Stimulated activated CD4-positive, alpha-beta T cell treated with anti-CD3 and anti-CD28 coated beads, Interleukin-4, amount 100 ng/mL, for 48 hours (primary cell): ENCODE measurements at regions not wholly inside any gene's neighbourhood (a gene's known extent, or its start where the extent isn't known, plus 50 kb on each side); places are given as distances from the start of the nearest gene placed in this dataset.
"Not testable (repeated sequence)": the region's sequence is repeated elsewhere in the genome, so short reads cannot be mapped to it uniquely, and the experiment has no call there.

Experiments
- DNase-seq, 2 donors: peaks; one replicate each; pipeline ENCODE4 v3.0.0-alpha.2; 2020; ENCODE audit warnings: low read depth in 2 of 2

GRCh38 chr21:14754682-14755081 lies 208.6 kb upstream of the SAMSN1 start:
- DNase-seq: no peak

GRCh38 chr21:14754259-14754604 lies 208.1 kb upstream of the SAMSN1 start:
- no peak for DNase-seq

- no peak for DNase-seq
Observed at GRCh38 chr21:14753466-14754258, 207.5 kb upstream of the SAMSN1 start.

GRCh38 chr21:14753069-14753465 lies 207.0 kb upstream of the SAMSN1 start:
- DNase-seq: no peak

- DNase-seq: no peak
Observed at GRCh38 chr21:14752345-14752909, 206.3 kb upstream of the SAMSN1 start.

- DNase-seq: no peak
Observed at GRCh38 chr21:14751602-14752344, 205.7 kb upstream of the SAMSN1 start.

GRCh38 chr21:14751011-14751410 lies 204.9 kb upstream of the SAMSN1 start:
- no peak for DNase-seq

- no peak for DNase-seq
Observed at GRCh38 chr21:14750041-14750440, 203.9 kb upstream of the SAMSN1 start.

GRCh38 chr21:14748662-14749061 lies 202.5 kb upstream of the SAMSN1 start:
- DNase-seq: no peak

- no peak for DNase-seq
Observed at GRCh38 chr21:14744368-14744767, 198.3 kb upstream of the SAMSN1 start.

- no peak for DNase-seq
Observed at GRCh38 chr21:14742119-14742518, 196.0 kb upstream of the SAMSN1 start.

- DNase-seq: no peak
Observed at GRCh38 chr21:14741256-14741655, 195.1 kb upstream of the SAMSN1 start.

- DNase-seq: no peak
Observed at GRCh38 chr21:14740692-14741091, 194.6 kb upstream of the SAMSN1 start.

- no peak for DNase-seq
Observed at GRCh38 chr21:14740116-14740515, 194.0 kb upstream of the SAMSN1 start.

GRCh38 chr21:14739590-14739989 lies 193.5 kb upstream of the SAMSN1 start:
- DNase-seq: no peak

- not testable (repeated sequence) for DNase-seq
Observed at GRCh38 chr21:14738576-14738975, 192.5 kb upstream of the SAMSN1 start.

GRCh38 chr21:14737922-14738321 lies 191.8 kb upstream of the SAMSN1 start:
- peak in 1 of 2 donors; percentile 23 for DNase-seq

- no peak for DNase-seq
Observed at GRCh38 chr21:14737284-14737691, 191.2 kb upstream of the SAMSN1 start.

- no peak for DNase-seq
Observed at GRCh38 chr21:14736672-14737071, 190.6 kb upstream of the SAMSN1 start.

- DNase-seq: no peak
Observed at GRCh38 chr21:14736162-14736561, 190.0 kb upstream of the SAMSN1 start.

- no peak for DNase-seq
Observed at GRCh38 chr21:14734833-14735232, 188.7 kb upstream of the SAMSN1 start.

GRCh38 chr21:14734191-14734590 lies 188.1 kb upstream of the SAMSN1 start:
- DNase-seq: no peak

- no peak for DNase-seq
Observed at GRCh38 chr21:14725219-14725618, 179.1 kb upstream of the SAMSN1 start.
